Embryonic facial prominence (tissue), 1 donor: ENCODE measurements at regions not wholly inside any gene's neighbourhood (a gene's known extent, or its start where the extent isn't known, plus 50 kb on each side); places are given as distances from the start of the nearest gene placed in this dataset.
"Not testable (repeated sequence)": the region's sequence is repeated elsewhere in the genome, so short reads cannot be mapped to it uniquely, and the experiment has no call there.

Experiments
- DNase-seq: peaks from one replicate; pipeline ENCODE4 v3.0.0-alpha.2; 2016; ENCODE audit errors: extremely low spot score

GRCh38 chr1:70554341-70554740 is 143.3 kb downstream of the CTH start:
- DNase-seq: no peak

- no peak for DNase-seq
These were observed 145.5 kb downstream of the CTH start for GRCh38 chr1:70556541-70556940.

- no peak for DNase-seq
These were observed 156.1 kb downstream of the CTH start for GRCh38 chr1:70567167-70567566.

GRCh38 chr1:70571191-70571590 is 160.1 kb downstream of the CTH start:
- DNase-seq: no peak

GRCh38 chr1:70573317-70573843 is 162.3 kb downstream of the CTH start:
- no peak for DNase-seq

- no peak for DNase-seq
These were observed 170.6 kb downstream of the CTH start for GRCh38 chr1:70581661-70582060.

- no peak for DNase-seq
These were observed 172.5 kb downstream of the CTH start for GRCh38 chr1:70583522-70583921.

- no peak for DNase-seq
These were observed 175.0 kb downstream of the CTH start for GRCh38 chr1:70586046-70586445.

GRCh38 chr1:70587872-70588366 is 176.9 kb downstream of the CTH start:
- no peak for DNase-seq

GRCh38 chr1:70593551-70593950 is 182.5 kb downstream of the CTH start:
- DNase-seq: not testable (repeated sequence)

- no peak for DNase-seq
These were observed 197.7 kb downstream of the CTH start for GRCh38 chr1:70608815-70609214.

- DNase-seq: not testable (repeated sequence)
These were observed 199.1 kb downstream of the CTH start for GRCh38 chr1:70610164-70610563.

GRCh38 chr1:70616946-70617345 is 205.9 kb downstream of the CTH start:
- DNase-seq: no peak

GRCh38 chr1:70617728-70618127 is 206.7 kb downstream of the CTH start:
- DNase-seq: no peak

- no peak for DNase-seq
These were observed 216.8 kb downstream of the CTH start for GRCh38 chr1:70627910-70628309.

GRCh38 chr1:70628973-70629372 is 217.9 kb downstream of the CTH start:
- no peak for DNase-seq

GRCh38 chr1:70633004-70633403 is 221.9 kb downstream of the CTH start:
- no peak for DNase-seq

- DNase-seq: no peak
These were observed 224.8 kb downstream of the CTH start for GRCh38 chr1:70635868-70636267.

GRCh38 chr1:70641868-70642267 is 230.8 kb downstream of the CTH start:
- no peak for DNase-seq

GRCh38 chr1:70656361-70656760 is 245.3 kb downstream of the CTH start:
- no peak for DNase-seq

GRCh38 chr1:70659891-70660290 is 248.8 kb downstream of the CTH start:
- DNase-seq: no peak

GRCh38 chr1:70666381-70667140 is 255.5 kb downstream of the CTH start:
- no peak for DNase-seq

- DNase-seq: no peak
These were observed 256.6 kb downstream of the CTH start for GRCh38 chr1:70667494-70668170.
